ENCODE measurements at regions not wholly inside any gene's neighbourhood (a gene's known extent, or its start where the extent isn't known, plus 50 kb on each side); places are given as distances from the start of the nearest gene placed in this dataset.

DNA sequence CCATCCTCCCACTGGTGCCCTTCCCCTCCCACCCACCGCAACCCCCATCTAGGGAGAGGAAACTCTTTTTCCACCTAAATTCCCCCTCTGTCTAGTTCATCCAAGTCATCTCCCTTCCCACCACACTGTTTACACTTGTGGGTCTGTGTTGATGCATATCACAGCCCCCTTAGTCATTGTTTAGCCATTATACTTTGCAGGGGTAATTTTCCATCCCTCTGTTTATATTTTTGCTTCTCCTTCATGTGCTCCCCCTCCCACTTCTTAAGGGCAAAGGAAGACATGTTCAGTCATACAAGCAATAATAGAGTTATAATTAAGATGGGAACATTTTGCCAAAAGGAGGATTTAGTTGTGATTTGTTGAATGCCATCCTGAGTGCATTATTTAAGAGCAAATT lies 187.8 kb upstream of the TNP1 start:
- TF ChIP-seq, protein P1, sequence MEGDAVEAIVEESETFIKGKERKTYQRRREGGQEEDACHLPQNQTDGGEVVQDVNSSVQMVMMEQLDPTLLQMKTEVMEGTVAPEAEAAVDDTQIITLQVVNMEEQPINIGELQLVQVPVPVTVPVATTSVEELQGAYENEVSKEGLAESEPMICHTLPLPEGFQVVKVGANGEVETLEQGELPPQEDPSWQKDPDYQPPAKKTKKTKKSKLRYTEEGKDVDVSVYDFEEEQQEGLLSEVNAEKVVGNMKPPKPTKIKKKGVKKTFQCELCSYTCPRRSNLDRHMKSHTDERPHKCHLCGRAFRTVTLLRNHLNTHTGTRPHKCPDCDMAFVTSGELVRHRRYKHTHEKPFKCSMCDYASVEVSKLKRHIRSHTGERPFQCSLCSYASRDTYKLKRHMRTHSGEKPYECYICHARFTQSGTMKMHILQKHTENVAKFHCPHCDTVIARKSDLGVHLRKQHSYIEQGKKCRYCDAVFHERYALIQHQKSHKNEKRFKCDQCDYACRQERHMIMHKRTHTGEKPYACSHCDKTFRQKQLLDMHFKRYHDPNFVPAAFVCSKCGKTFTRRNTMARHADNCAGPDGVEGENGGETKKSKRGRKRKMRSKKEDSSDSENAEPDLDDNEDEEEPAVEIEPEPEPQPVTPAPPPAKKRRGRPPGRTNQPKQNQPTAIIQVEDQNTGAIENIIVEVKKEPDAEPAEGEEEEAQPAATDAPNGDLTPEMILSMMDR (conservative IDR thresholded peaks at IDR 0.05; ENCODE audit: low read depth, low read length) = no peak
- DNase-seq (ENCODE audit: low read depth) = no peak
- no peak overlapping the region for H3K4me3 ChIP-seq (ENCODE audit: low read length)

- no peak for DNase-seq (ENCODE audit: low read depth)
- TF ChIP-seq, protein P1 (conservative IDR thresholded peaks at IDR 0.05; ENCODE audit: low read depth, low read length) = no peak
- H3K4me3 ChIP-seq (ENCODE audit: low read length) = no peak overlapping the region
Observed at GRCh38 chr2:217047209-217047608, 187.3 kb upstream of the TNP1 start.

GRCh38 chr2:217045700-217046475 lies 186.0 kb upstream of the TNP1 start:
- no peak for DNase-seq (ENCODE audit: low read depth)
- TF ChIP-seq, protein P1 (conservative IDR thresholded peaks at IDR 0.05; ENCODE audit: low read depth, low read length) = no peak
- H3K4me3 ChIP-seq (ENCODE audit: low read length) = no peak overlapping the region

DNA sequence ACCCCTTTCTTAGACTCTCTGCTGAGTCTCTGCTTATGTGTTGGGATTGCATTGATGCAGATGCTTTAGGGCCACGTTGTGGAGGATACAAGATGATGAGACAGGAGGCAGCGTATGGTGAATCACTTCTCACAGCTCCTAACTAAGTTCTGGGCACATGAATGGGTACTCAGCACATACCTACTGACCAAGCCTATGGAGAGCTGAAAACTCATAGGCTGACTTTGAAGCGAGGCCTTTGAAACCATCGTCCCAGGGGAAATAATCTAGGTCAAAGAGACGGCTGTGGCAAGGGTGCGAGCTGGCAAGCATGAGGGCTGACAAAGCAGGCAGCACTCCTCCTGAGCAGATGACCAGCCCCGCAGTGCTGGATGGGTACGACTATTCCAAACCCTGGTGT lies 180.2 kb upstream of the TNP1 start:
- H3K4me3 ChIP-seq (ENCODE audit: low read length) = no peak overlapping the region
- DNase-seq (ENCODE audit: low read depth) = no peak
- TF ChIP-seq, protein P1 (conservative IDR thresholded peaks at IDR 0.05; ENCODE audit: low read depth, low read length) = no peak

DNA sequence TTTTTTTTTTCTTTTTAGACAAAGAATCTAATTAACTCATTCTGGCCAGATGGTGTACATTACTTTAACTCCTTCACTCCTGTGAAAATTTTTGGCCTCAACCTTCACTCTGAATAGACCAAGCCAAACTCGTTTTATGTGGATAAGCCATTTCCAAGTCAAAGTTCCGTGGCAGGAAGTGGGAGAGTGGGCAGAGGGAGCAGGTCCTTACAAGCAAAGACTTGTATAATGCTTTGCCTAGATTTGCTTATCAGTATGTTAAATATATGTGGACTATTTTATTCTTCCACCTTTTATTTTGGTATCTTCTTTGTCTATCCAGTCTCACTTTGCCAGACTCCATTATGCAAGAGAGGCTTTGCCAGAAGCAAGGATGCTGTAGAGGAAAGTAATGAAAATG lies 178.1 kb upstream of the TNP1 start:
- no peak for DNase-seq (ENCODE audit: low read depth)
- H3K4me3 ChIP-seq (ENCODE audit: low read length) = no peak overlapping the region
- TF ChIP-seq, protein P1 (conservative IDR thresholded peaks at IDR 0.05; ENCODE audit: low read depth, low read length) = no peak

DNA sequence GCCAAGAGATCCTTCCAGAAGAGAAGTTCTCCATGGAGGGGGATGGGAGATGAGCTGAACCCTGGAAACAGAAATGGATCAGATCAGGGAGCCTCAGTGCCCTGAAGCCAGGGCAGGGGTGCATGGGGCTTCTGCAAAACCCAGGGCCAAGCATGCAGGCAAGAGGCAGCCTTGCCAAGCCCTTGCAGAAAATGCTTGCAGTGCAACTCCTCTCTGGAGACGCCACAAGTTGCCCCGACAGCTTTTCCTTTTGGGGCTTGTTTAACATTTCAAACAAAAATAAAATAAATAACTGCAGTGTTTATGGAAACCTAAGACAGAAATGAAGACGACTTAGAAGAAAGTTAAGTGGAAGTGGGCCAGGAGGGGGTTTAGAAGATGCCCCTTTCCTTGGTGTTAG lies 177.5 kb upstream of the TNP1 start:
- TF ChIP-seq, protein P1 (conservative IDR thresholded peaks at IDR 0.05; ENCODE audit: low read depth, low read length) = no peak
- no peak overlapping the region for H3K4me3 ChIP-seq (ENCODE audit: low read length)
- no peak for DNase-seq (ENCODE audit: low read depth)

- DNase-seq (ENCODE audit: low read depth) = no peak
- TF ChIP-seq, protein P1 (conservative IDR thresholded peaks at IDR 0.05; ENCODE audit: low read depth, low read length) = no peak
Observed at GRCh38 chr2:217035967-217036366, 176.1 kb upstream of the TNP1 start.

More at GRCh38 chr2:217035967-217036366, 176.1 kb upstream of the TNP1 start:
- H3K4me3 ChIP-seq (ENCODE audit: low read length) = no peak overlapping the region

Measured in retinal pigment epithelial cell (primary cell).